Activated T-cell treated with anti-CD3 and anti-CD28 coated beads, Interleukin-2, amount 50 U/mL, for 24 hours (primary cell): ENCODE measurements at regions not wholly inside any gene's neighbourhood (a gene's known extent, or its start where the extent isn't known, plus 50 kb on each side); places are given as distances from the start of the nearest gene placed in this dataset.

Source experiments
- DNase-seq: peaks from one replicate; pipeline ENCODE4 v3.0.0-alpha.2; 2020
- H3K27ac Mint-ChIP-seq: 2 replicates; pipeline ENCODE4 v1.8.0; 2020; ENCODE audit warnings: mild to moderate bottlenecking, mixed read lengths
- H3K27me3 Mint-ChIP-seq: 2 replicates; pipeline ENCODE4 v1.8.0; 2020; ENCODE audit warnings: mixed read lengths
- H3K36me3 Mint-ChIP-seq: 2 replicates; pipeline ENCODE4 v1.8.0; 2020; ENCODE audit warnings: low read depth, mixed read lengths
- H3K4me1 Mint-ChIP-seq: 2 replicates; pipeline ENCODE4 v1.8.0; 2020; ENCODE audit warnings: low read depth, mixed read lengths
- H3K4me3 Mint-ChIP-seq: 2 replicates; pipeline ENCODE4 v1.8.0; 2020; ENCODE audit warnings: mild to moderate bottlenecking, moderate library complexity, mixed read lengths
- H3K9me3 Mint-ChIP-seq: 2 replicates; pipeline ENCODE4 v1.8.0; 2020; ENCODE audit warnings: mixed read lengths

- Mint-ChIP-seq H3K4me3 (no peak overlapping the region), H3K9me3 (peaks cover 10% of the 10 kb centered on the region), H3K36me3 (no peaks in the 10 kb centered on the region), H3K27ac (no peak overlapping the region), H3K27me3 (peaks cover 20% of the 10 kb centered on the region), H3K4me1 (no peaks in the 10 kb centered on the region)
- DNase-seq = no peak
Measured at GRCh38 chr2:234731236-234731635, 220.6 kb upstream of the SH3BP4 start.

- H3K4me3 Mint-ChIP-seq = no peak overlapping the region
Measured at GRCh38 chr2:234730066-234730640, 221.7 kb upstream of the SH3BP4 start.

GRCh38 chr2:234725528-234726264 lies 226.1 kb upstream of the SH3BP4 start:
- Mint-ChIP-seq H3K4me1 (no peaks in the 10 kb centered on the region), H3K36me3 (no peaks in the 10 kb centered on the region), H3K27me3 (peaks cover 19% of the 10 kb centered on the region), H3K4me3 (no peak overlapping the region), H3K27ac (no peak overlapping the region), H3K9me3 (no peaks in the 10 kb centered on the region)
- DNase-seq = no peak

More at GRCh38 chr2:234730066-234730640, 221.7 kb upstream of the SH3BP4 start:
- no peak for DNase-seq
- Mint-ChIP-seq H3K36me3 (no peaks in the 10 kb centered on the region), H3K9me3 (peaks cover 4% of the 10 kb centered on the region), H3K4me1 (no peaks in the 10 kb centered on the region), H3K27me3 (peaks cover 20% of the 10 kb centered on the region), H3K27ac (no peak overlapping the region)

- H3K9me3 Mint-ChIP-seq = no peaks in the 10 kb centered on the region
- no peaks in the 10 kb centered on the region for H3K36me3 Mint-ChIP-seq
- H3K27me3 Mint-ChIP-seq = peaks cover 19% of the 10 kb centered on the region
Measured at GRCh38 chr2:234724850-234725249, 227.0 kb upstream of the SH3BP4 start.

GRCh38 chr2:234723400-234723799 lies 226.5 kb upstream of the ARL4C start:
- DNase-seq = no peak
- H3K27ac Mint-ChIP-seq = no peak overlapping the region
- no peaks in the 10 kb centered on the region for H3K9me3 Mint-ChIP-seq
- H3K4me1 Mint-ChIP-seq = no peaks in the 10 kb centered on the region
- no peak overlapping the region for H3K4me3 Mint-ChIP-seq
- no peaks in the 10 kb centered on the region for H3K36me3 Mint-ChIP-seq
- H3K27me3 Mint-ChIP-seq = peaks cover 16% of the 10 kb centered on the region

More at GRCh38 chr2:234724850-234725249, 227.0 kb upstream of the SH3BP4 start:
- no peak for DNase-seq
- Mint-ChIP-seq H3K27ac (no peak overlapping the region), H3K4me1 (no peaks in the 10 kb centered on the region), H3K4me3 (no peak overlapping the region)

GRCh38 chr2:234722176-234722575 lies 225.3 kb upstream of the ARL4C start:
- Mint-ChIP-seq H3K27ac (no peak overlapping the region), H3K9me3 (no peaks in the 10 kb centered on the region), H3K4me1 (no peaks in the 10 kb centered on the region), H3K36me3 (no peaks in the 10 kb centered on the region), H3K4me3 (no peak overlapping the region), H3K27me3 (peaks cover 22% of the 10 kb centered on the region)
- DNase-seq = no peak

- no peaks in the 10 kb centered on the region for H3K4me1 Mint-ChIP-seq
- H3K4me3 Mint-ChIP-seq = no peak overlapping the region
- no peaks in the 10 kb centered on the region for H3K36me3 Mint-ChIP-seq
- no peak for DNase-seq
- H3K27ac Mint-ChIP-seq = no peak overlapping the region
- H3K9me3 Mint-ChIP-seq = no peaks in the 10 kb centered on the region
- H3K27me3 Mint-ChIP-seq = peaks cover 21% of the 10 kb centered on the region
Measured at GRCh38 chr2:234719116-234719716, 222.3 kb upstream of the ARL4C start.

GRCh38 chr2:234716271-234716670 lies 219.4 kb upstream of the ARL4C start:
- Mint-ChIP-seq H3K4me3 (no peak overlapping the region), H3K4me1 (no peaks in the 10 kb centered on the region), H3K27ac (no peak overlapping the region), H3K9me3 (no peaks in the 10 kb centered on the region), H3K36me3 (no peaks in the 10 kb centered on the region), H3K27me3 (peaks cover 25% of the 10 kb centered on the region)
- no peak for DNase-seq

GRCh38 chr2:234715671-234716250 lies 218.9 kb upstream of the ARL4C start:
- Mint-ChIP-seq H3K36me3 (no peaks in the 10 kb centered on the region), H3K4me3 (no peak overlapping the region), H3K27ac (no peak overlapping the region), H3K27me3 (peaks cover 28% of the 10 kb centered on the region), H3K4me1 (no peaks in the 10 kb centered on the region), H3K9me3 (no peaks in the 10 kb centered on the region)
- no peak for DNase-seq

- no peak overlapping the region for H3K4me3 Mint-ChIP-seq
- no peak overlapping the region for H3K27ac Mint-ChIP-seq
- peaks cover 36% of the 10 kb centered on the region for H3K27me3 Mint-ChIP-seq
- no peak for DNase-seq
- no peaks in the 10 kb centered on the region for H3K36me3 Mint-ChIP-seq
- no peaks in the 10 kb centered on the region for H3K9me3 Mint-ChIP-seq
- no peaks in the 10 kb centered on the region for H3K4me1 Mint-ChIP-seq
Measured at GRCh38 chr2:234714711-234715110, 217.8 kb upstream of the ARL4C start.

- Mint-ChIP-seq H3K9me3 (no peaks in the 10 kb centered on the region), H3K27me3 (peaks cover 35% of the 10 kb centered on the region), H3K27ac (no peak overlapping the region), H3K36me3 (no peaks in the 10 kb centered on the region), H3K4me3 (no peak overlapping the region), H3K4me1 (no peaks in the 10 kb centered on the region)
- no peak for DNase-seq
Measured at GRCh38 chr2:234712421-234712935, 215.6 kb upstream of the ARL4C start.

GRCh38 chr2:234711308-234711707 lies 214.4 kb upstream of the ARL4C start:
- Mint-ChIP-seq H3K4me1 (no peaks in the 10 kb centered on the region), H3K27ac (no peak overlapping the region), H3K9me3 (no peaks in the 10 kb centered on the region), H3K36me3 (no peaks in the 10 kb centered on the region), H3K4me3 (no peak overlapping the region), H3K27me3 (peaks cover 39% of the 10 kb centered on the region)
- no peak for DNase-seq

- DNase-seq = no peak
- no peaks in the 10 kb centered on the region for H3K4me1 Mint-ChIP-seq
- no peaks in the 10 kb centered on the region for H3K9me3 Mint-ChIP-seq
- H3K27me3 Mint-ChIP-seq = peaks cover 36% of the 10 kb centered on the region
- no peak overlapping the region for H3K27ac Mint-ChIP-seq
- no peaks in the 10 kb centered on the region for H3K36me3 Mint-ChIP-seq
- no peak overlapping the region for H3K4me3 Mint-ChIP-seq
Measured at GRCh38 chr2:234710587-234710986, 213.7 kb upstream of the ARL4C start.

- peaks cover 31% of the 10 kb centered on the region for H3K27me3 Mint-ChIP-seq
- H3K9me3 Mint-ChIP-seq = no peaks in the 10 kb centered on the region
- DNase-seq = no peak
- H3K4me3 Mint-ChIP-seq = no peak overlapping the region
- H3K36me3 Mint-ChIP-seq = no peaks in the 10 kb centered on the region
- H3K27ac Mint-ChIP-seq = no peak overlapping the region
- peaks cover 4% of the 10 kb centered on the region for H3K4me1 Mint-ChIP-seq
Measured at GRCh38 chr2:234710066-234710465, 213.2 kb upstream of the ARL4C start.

GRCh38 chr2:234708717-234709116 lies 211.8 kb upstream of the ARL4C start:
- Mint-ChIP-seq H3K9me3 (no peaks in the 10 kb centered on the region), H3K4me1 (peaks cover 7% of the 10 kb centered on the region), H3K27ac (no peak overlapping the region), H3K27me3 (peaks cover 29% of the 10 kb centered on the region), H3K4me3 (no peak overlapping the region), H3K36me3 (no peaks in the 10 kb centered on the region)
- DNase-seq = no peak
